T-cell (primary cell): ENCODE measurements at regions not wholly inside any gene's neighbourhood (a gene's known extent, or its start where the extent isn't known, plus 50 kb on each side); places are given as distances from the start of the nearest gene placed in this dataset.

Source experiments
- ATAC-seq, 4 experiments: fragments of 200-7000 bp in 3 of 4; fragments of 150-1000 bp in 1 of 4; cut with Tn5 transposase; replicated peaks in 1 of 4; 1 replicate in 3 of 4; 2 replicates in 1 of 4; pipeline ENCODE4 v1.10.0; 2021; ENCODE audit warnings: moderate library complexity in 3 of 4, mild to moderate bottlenecking in 2 of 4, moderate number of reproducible peaks in 1 of 4
- CTCF ChIA-PET, 2 donors: fragments of 300-600 bp; sonication (Branson Sonifier 250); formaldehyde crosslinking; loops; one replicate each; lab custom pipeline; 2022; ENCODE audit warnings: antibody characterized with exemption in 2 of 2; lab: Charles Lee
- POLR2A ChIA-PET, 2 donors: fragments of 300-600 bp; sonication (Branson Sonifier 250); formaldehyde crosslinking; loops; one replicate each; lab custom pipeline; 2022; ENCODE audit warnings: antibody characterized with exemption in 2 of 2; lab: Charles Lee
- DNase-seq, 35 experiments: peaks; one replicate each; pipeline versions ENCODE4 v3.0.0 to v3.0.0-alpha.2; 2013 to 2023
- H3K27ac ChIP-seq: one replicate; pipeline ENCODE4 v1.5.1; 2013; ENCODE audit warnings: low read length
- H3K27me3 ChIP-seq, 2 experiments: replicated peaks in 1 of 2; 1 replicate in 1 of 2; 2 replicates in 1 of 2; pipeline versions ENCODE4 v1.6.1 to v1.7.0; 2013; ENCODE audit warnings: low read length in 1 of 2, mixed read lengths in 1 of 2; ENCODE audit not compliant: control insufficient read depth in 2 of 2, insufficient read depth in 2 of 2; ENCODE audit errors: extremely low read depth in 1 of 2
- H3K36me3 ChIP-seq, 2 donors: 1 replicate in 1 of 2; 2 replicates in 1 of 2; pipeline versions ENCODE4 v1.6.1 to v1.7.0; 2013; ENCODE audit warnings: low read length in 1 of 2; ENCODE audit not compliant: control insufficient read depth in 2 of 2, insufficient read depth in 1 of 2; ENCODE audit errors: extremely low read depth in 1 of 2
- H3K4me1 ChIP-seq, 2 experiments: 1 replicate in 1 of 2; 2 replicates in 1 of 2; pipeline versions ENCODE4 v1.6.1 to v1.7.0; 2013; ENCODE audit warnings: low read length in 2 of 2, mixed read lengths in 1 of 2; ENCODE audit not compliant: insufficient read depth in 2 of 2, control insufficient read depth in 1 of 2; ENCODE audit errors: extremely low read depth in 1 of 2
- H3K4me3 ChIP-seq, 2 donors: 1 replicate in 1 of 2; 2 replicates in 1 of 2; pipeline versions ENCODE4 v1.5.1 to v1.7.0; 2013; ENCODE audit warnings: mild to moderate bottlenecking in 2 of 2, low read length in 1 of 2, moderate library complexity in 1 of 2; ENCODE audit not compliant: control insufficient read depth in 1 of 2; ENCODE audit errors: extremely low read depth in 1 of 2
- H3K9me3 ChIP-seq: 2 replicates; pipeline ENCODE4 v1.7.0; 2013
- H3K27ac Mint-ChIP-seq, 2 donors: one replicate each; pipeline ENCODE4 v1.8.0; 2020 to 2021; ENCODE audit warnings: mild to moderate bottlenecking in 2 of 2, mixed read lengths in 2 of 2
- H3K27me3 Mint-ChIP-seq, 2 donors: one replicate each; pipeline ENCODE4 v1.8.0; 2021 to 2022; ENCODE audit warnings: mixed read lengths in 2 of 2
- H3K36me3 Mint-ChIP-seq: one replicate; pipeline ENCODE4 v1.8.0; 2021; ENCODE audit warnings: mixed read lengths
- H3K4me1 Mint-ChIP-seq, 3 donors: one replicate each; pipeline ENCODE4 v1.8.0; 2020 to 2022; ENCODE audit warnings: mixed read lengths in 3 of 3, mild to moderate bottlenecking in 1 of 3
- H3K4me3 Mint-ChIP-seq, 3 donors: one replicate each; pipeline ENCODE4 v1.8.0; 2020 to 2022; ENCODE audit warnings: mild to moderate bottlenecking in 3 of 3, mixed read lengths in 3 of 3, moderate library complexity in 3 of 3
- H3K9me3 Mint-ChIP-seq, 3 donors: one replicate each; pipeline ENCODE4 v1.8.0; 2020 to 2022; ENCODE audit warnings: mixed read lengths in 3 of 3
- WGBS: methylation state at CpG from one replicate; pipeline ENCODE4 v1.1.5; 2013; ENCODE audit warnings: missing lambda C conversion rate; ENCODE audit not compliant: insufficient coverage; 5-methylcytosine and 5-hydroxymethylcytosine counted together

DNA sequence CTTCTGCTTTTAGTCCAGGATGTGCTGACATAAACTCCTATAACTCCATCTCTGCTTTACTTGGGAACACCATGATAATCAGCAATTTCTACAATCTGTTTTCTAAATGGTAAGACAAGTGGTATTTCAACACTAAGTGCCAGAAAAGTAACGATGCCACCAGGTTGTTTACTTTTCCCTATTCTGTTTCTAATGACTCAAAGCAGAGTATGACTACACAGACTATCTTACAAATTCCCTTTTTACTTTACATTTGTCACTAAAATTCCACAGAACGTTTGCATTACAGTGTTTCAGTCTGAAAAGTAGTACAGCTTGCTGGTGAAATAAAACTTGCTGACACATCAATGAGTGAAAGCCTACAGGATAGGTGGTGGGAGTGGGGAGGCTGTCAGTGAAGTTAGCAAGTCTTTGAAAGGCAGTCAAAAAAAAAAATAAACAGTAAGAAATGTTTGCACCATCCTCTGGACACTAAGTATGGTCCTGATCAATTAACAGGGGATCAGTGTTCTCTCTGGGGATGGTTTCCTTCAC, 186.5 kb downstream of the LURAP1L start:
- POLR2A ChIA-PET, result no interaction called here
- no peak overlapping the region for H3K27ac Mint-ChIP-seq
- no peaks in the 10 kb centered on the region for H3K36me3 ChIP-seq
- H3K9me3 ChIP-seq, result no peaks in the 10 kb centered on the region
- H3K9me3 Mint-ChIP-seq, result peaks cover 16 to 24% (median 20%) of the 10 kb centered on the region in 3 donors
- H3K27ac ChIP-seq, result no peak overlapping the region
- H3K4me1 ChIP-seq, result no peaks in the 10 kb centered on the region
- no peaks in the 10 kb centered on the region for H3K27me3 ChIP-seq
- no peak for ATAC-seq
- no peak overlapping the region for H3K4me3 ChIP-seq
- DNase-seq, result no peak
- WGBS, result no CpG with 5 or more reads among the region's 2 CpGs
- H3K27me3 Mint-ChIP-seq, result no peaks in the 10 kb centered on the region
- H3K4me3 Mint-ChIP-seq, result no peak overlapping the region
- CTCF ChIA-PET, result no interaction called here
- H3K4me1 Mint-ChIP-seq, result no peaks in the 10 kb centered on the region
- H3K36me3 Mint-ChIP-seq, result no peaks in the 10 kb centered on the region

DNA sequence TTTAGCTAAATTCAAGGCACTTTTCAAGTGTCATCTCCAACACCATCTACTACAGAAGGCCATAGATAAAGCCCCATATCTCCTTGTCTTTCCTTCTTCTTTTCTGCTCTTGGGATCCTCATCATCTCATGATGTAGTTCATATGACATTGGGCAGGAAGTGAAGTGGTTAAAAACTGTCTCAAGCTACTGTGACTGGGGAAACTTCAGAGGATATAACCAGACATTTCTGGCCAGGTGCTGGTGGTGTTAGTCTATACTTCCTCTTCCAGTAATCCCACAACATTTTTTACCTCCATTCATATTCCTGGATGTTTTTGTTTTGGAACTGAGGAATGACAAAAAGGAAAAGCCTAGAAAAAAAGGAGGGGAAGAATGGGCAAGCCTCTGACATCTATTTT, 188.7 kb downstream of the LURAP1L start:
- H3K4me3 Mint-ChIP-seq, result no peak overlapping the region
- peaks cover 6 to 13% (median 11%) of the 10 kb centered on the region in 3 donors for H3K9me3 Mint-ChIP-seq
- Histone ChIP-seq H3K4me1 (no peaks in the 10 kb centered on the region), H3K27ac (no peak overlapping the region), H3K27me3 (no peaks in the 10 kb centered on the region), H3K9me3 (no peaks in the 10 kb centered on the region), H3K4me3 (no peak overlapping the region), H3K36me3 (no peaks in the 10 kb centered on the region)
- no peaks in the 10 kb centered on the region for H3K36me3 Mint-ChIP-seq
- ChIA-PET POLR2A (no interaction called here), CTCF (no interaction called here)
- no peaks in the 10 kb centered on the region for H3K27me3 Mint-ChIP-seq
- DNase-seq (no peak), ATAC-seq (no peak)
- no peak overlapping the region for H3K27ac Mint-ChIP-seq
- no peaks in the 10 kb centered on the region for H3K4me1 Mint-ChIP-seq

DNA sequence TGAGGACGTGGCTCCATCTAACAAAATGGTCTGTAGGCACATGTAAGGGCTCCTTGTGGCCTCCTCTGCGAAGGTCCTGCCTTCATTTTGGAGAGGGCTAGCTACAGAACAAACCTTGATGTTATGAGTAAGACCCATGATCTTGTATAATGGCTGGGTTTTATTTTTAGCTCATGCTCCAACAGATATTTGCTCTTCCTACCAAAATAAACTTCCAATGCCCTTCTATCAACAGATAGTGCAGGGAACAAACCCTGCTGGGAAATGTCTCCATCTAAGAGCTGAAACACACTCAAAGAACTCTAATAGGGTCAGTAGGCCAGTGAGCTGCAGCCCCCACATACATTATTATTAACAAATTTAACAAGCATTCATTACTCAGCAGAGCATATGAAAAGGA, 189.5 kb downstream of the LURAP1L start:
- ChIA-PET POLR2A (no interaction called here), CTCF (no interaction called here)
- Mint-ChIP-seq H3K4me3 (no peak overlapping the region), H3K36me3 (no peaks in the 10 kb centered on the region), H3K27me3 (no peaks in the 10 kb centered on the region), H3K4me1 (no peaks in the 10 kb centered on the region), H3K9me3 (peaks cover 1 to 9% (median 8%) of the 10 kb centered on the region in 3 donors), H3K27ac (no peak overlapping the region)
- WGBS, result 45% methylated on average over 1 of the region's 2 CpGs
- no peak for DNase-seq
- no peak for ATAC-seq
- Histone ChIP-seq H3K36me3 (no peaks in the 10 kb centered on the region), H3K27me3 (no peaks in the 10 kb centered on the region), H3K4me1 (no peaks in the 10 kb centered on the region), H3K9me3 (no peaks in the 10 kb centered on the region), H3K27ac (no peak overlapping the region), H3K4me3 (no peak overlapping the region)

DNA sequence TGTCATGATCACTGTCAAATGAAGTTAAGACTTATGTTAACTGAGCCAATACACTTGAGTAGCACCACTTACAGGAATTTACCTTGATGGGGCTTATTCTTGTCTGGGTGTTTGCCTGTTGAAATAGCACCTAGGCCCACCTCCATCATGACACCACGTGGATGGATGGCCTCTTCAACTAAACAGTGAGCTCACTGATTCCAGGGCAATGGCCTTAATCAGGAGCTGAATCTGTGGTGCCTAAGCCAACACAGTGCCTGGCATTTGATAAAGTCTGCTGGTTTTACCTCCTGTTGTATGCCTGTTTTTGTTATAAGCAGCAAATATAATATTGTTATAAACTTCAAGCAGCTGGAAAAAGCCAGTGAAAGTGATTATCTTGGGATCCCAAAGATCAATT, 190.5 kb downstream of the LURAP1L start:
- DNase-seq (no peak), ATAC-seq (no peak)
- no peak overlapping the region for H3K27ac ChIP-seq
- no peaks in the 10 kb centered on the region for H3K9me3 ChIP-seq
- no peaks in the 10 kb centered on the region for H3K27me3 ChIP-seq
- H3K4me3 ChIP-seq, result no peak overlapping the region
- Mint-ChIP-seq H3K4me3 (no peak overlapping the region), H3K27me3 (no peaks in the 10 kb centered on the region), H3K36me3 (no peaks in the 10 kb centered on the region), H3K9me3 (peaks cover 0 to 9% (median 8%) of the 10 kb centered on the region in 3 donors), H3K27ac (no peak overlapping the region), H3K4me1 (no peaks in the 10 kb centered on the region)
- CTCF ChIA-PET, result no interaction called here
- WGBS, result 60% methylated on average over 1 of the region's 1 CpG
- H3K4me1 ChIP-seq, result no peaks in the 10 kb centered on the region
- no peaks in the 10 kb centered on the region for H3K36me3 ChIP-seq
- POLR2A ChIA-PET, result no interaction called here

DNA sequence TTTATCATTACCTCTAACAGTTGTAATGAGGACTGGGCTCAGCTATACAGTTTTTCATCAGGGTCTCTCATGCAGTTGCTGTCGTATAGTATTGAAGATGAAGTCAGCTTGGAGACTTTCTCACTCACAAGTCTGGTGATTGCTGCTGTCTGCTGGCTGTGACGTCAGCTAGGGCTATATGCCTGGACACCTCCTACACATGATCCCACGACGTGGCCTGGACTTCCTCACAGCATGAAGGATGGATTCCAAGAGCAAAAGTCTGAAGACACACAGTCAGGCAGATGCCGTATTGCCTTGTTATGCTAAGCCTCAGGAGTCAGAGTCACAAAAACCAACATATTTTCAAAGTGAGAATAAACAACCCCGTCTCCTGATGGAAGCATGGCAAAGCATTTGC, 193.3 kb downstream of the LURAP1L start:
- Histone ChIP-seq H3K4me1 (no peaks in the 10 kb centered on the region), H3K27me3 (no peaks in the 10 kb centered on the region), H3K4me3 (no peak overlapping the region), H3K27ac (no peak overlapping the region), H3K9me3 (no peaks in the 10 kb centered on the region), H3K36me3 (no peaks in the 10 kb centered on the region)
- Mint-ChIP-seq H3K27ac (no peak overlapping the region), H3K36me3 (no peaks in the 10 kb centered on the region), H3K4me3 (no peak overlapping the region), H3K27me3 (no peaks in the 10 kb centered on the region), H3K9me3 (peaks cover 0 to 12% (median 7%) of the 10 kb centered on the region in 3 donors), H3K4me1 (no peaks in the 10 kb centered on the region)
- ATAC-seq (no peak), DNase-seq (no peak)
- CTCF ChIA-PET, result no interaction called here
- 70% methylated on average over 2 of the region's 6 CpGs for WGBS
- POLR2A ChIA-PET, result no interaction called here

DNA sequence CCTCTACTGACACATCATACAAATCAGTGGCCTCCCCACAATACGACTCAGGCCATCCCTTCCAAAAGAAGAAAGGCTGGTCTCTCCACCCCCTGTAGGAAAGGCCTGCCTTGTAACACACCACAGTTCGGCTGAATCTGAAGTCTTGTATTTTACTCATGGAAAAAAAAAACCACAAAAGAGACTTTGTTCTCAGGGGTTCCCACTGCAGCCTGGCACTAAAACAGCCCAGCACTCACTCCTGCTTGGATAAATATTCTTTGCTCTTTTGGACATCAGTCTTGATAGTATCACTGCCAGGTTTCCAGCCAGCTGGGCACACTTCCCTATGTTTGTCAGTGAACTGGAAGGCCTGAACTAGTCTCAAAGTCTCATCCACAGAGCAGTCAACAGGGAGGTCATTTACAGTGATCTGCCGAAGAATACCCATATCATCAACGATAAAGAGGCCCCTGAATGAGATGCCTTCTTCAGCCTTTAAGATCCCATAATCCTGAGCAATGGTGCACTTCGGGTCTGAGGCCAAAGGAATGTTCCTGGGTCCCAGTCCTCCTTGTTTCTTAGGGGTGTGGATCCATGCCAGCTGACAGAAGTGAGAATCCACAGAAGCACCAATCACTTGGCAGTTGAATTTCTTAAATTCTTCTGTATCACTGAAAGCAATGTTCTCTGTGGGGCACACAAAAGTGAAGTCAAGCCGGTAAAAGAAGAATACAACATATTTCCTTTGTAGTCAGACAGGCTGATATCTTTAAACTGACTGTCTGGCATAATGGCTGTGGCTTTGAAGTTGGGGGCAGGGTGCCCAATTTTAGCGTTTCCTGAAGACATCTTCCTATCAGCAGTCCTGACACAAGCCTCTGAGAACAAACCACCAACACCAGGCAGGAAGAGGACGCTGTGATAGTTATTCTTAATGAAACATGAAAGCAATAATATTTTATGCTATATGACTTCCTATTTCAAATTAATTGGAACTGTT, 198.1 kb downstream of the LURAP1L start:
- no peaks in the 10 kb centered on the region for H3K36me3 ChIP-seq
- no peaks in the 10 kb centered on the region for H3K9me3 ChIP-seq
- H3K4me1 ChIP-seq, result no peaks in the 10 kb centered on the region
- no peak overlapping the region for H3K27ac Mint-ChIP-seq
- WGBS, result 10% methylated on average over 2 of the region's 8 CpGs
- no peak overlapping the region for H3K4me3 ChIP-seq
- H3K36me3 Mint-ChIP-seq, result no peaks in the 10 kb centered on the region
- CTCF ChIA-PET, result no interaction called here
- no peak for ATAC-seq
- H3K27me3 ChIP-seq, result no peaks in the 10 kb centered on the region
- H3K4me1 Mint-ChIP-seq, result no peaks in the 10 kb centered on the region
- POLR2A ChIA-PET, result no interaction called here
- H3K4me3 Mint-ChIP-seq, result no peak overlapping the region
- no peaks in the 10 kb centered on the region for H3K27me3 Mint-ChIP-seq
- no peak for DNase-seq
- H3K27ac ChIP-seq, result no peak overlapping the region
- H3K9me3 Mint-ChIP-seq, result peaks cover under 1 to 17% (median 9%) of the 10 kb centered on the region in 3 donors
